Ramos (cell line): ENCODE measurements at regions not wholly inside any gene's neighbourhood (a gene's known extent, or its start where the extent isn't known, plus 50 kb on each side); places are given as distances from the start of the nearest gene placed in this dataset.
"Not testable (repeated sequence)": the region's sequence is repeated elsewhere in the genome, so short reads cannot be mapped to it uniquely, and the experiment has no call there.

Experiments used
- in situ Hi-C: fragments of 300-500 bp; cut with MboI; formaldehyde crosslinking; loops from one replicate; pipeline ENCODE4 v1.14.3; 2022; ENCODE audit warnings: low sequenced_read_pairs; ENCODE audit not compliant: unreplicated experiment

GRCh38 chr7:46279290-46279689 lies 358.2 kb upstream of the IGFBP3 start:
- in situ Hi-C loops, result no loop called here

GRCh38 chr7:46264646-46265045 lies 343.6 kb upstream of the IGFBP3 start:
- in situ Hi-C loops, result no loop called here

GRCh38 chr7:46261638-46262037 lies 340.6 kb upstream of the IGFBP3 start:
- in situ Hi-C loops, result not testable (repeated sequence)

GRCh38 chr7:46259947-46260346 lies 338.9 kb upstream of the IGFBP3 start:
- in situ Hi-C loops, result no loop called here

GRCh38 chr7:46257761-46258448 lies 336.8 kb upstream of the IGFBP3 start:
- in situ Hi-C loops, result no loop called here

GRCh38 chr7:46256870-46257661 lies 336.0 kb upstream of the IGFBP3 start:
- in situ Hi-C loops, result no loop called here

GRCh38 chr7:46253520-46253919 lies 332.4 kb upstream of the IGFBP3 start:
- in situ Hi-C loops, result no loop called here

- in situ Hi-C loops, result no loop called here
These were observed 326.6 kb upstream of the IGFBP3 start for GRCh38 chr7:46247664-46248063.

- in situ Hi-C loops, result no loop called here
These were observed 324.6 kb upstream of the IGFBP3 start for GRCh38 chr7:46245586-46246111.

- in situ Hi-C loops, result no loop called here
These were observed 323.7 kb upstream of the IGFBP3 start for GRCh38 chr7:46244757-46245156.

- in situ Hi-C loops, result no loop called here
These were observed 322.3 kb upstream of the IGFBP3 start for GRCh38 chr7:46243406-46243805.

- in situ Hi-C loops, result no loop called here
These were observed 318.8 kb upstream of the IGFBP3 start for GRCh38 chr7:46239846-46240245.

GRCh38 chr7:46237466-46237865 lies 316.4 kb upstream of the IGFBP3 start:
- in situ Hi-C loops, result no loop called here

GRCh38 chr7:46233585-46234329 lies 312.7 kb upstream of the IGFBP3 start:
- in situ Hi-C loops, result no loop called here

- in situ Hi-C loops, result no loop called here
These were observed 309.9 kb upstream of the IGFBP3 start for GRCh38 chr7:46230990-46231305.

- in situ Hi-C loops, result no loop called here
These were observed 309.4 kb upstream of the IGFBP3 start for GRCh38 chr7:46230298-46230989.

- in situ Hi-C loops, result no loop called here
These were observed 308.3 kb upstream of the IGFBP3 start for GRCh38 chr7:46229409-46229808.

- in situ Hi-C loops, result no loop called here
These were observed 305.8 kb upstream of the IGFBP3 start for GRCh38 chr7:46226860-46227259.

- in situ Hi-C loops, result no loop called here
These were observed 303.3 kb upstream of the IGFBP3 start for GRCh38 chr7:46224363-46224762.

GRCh38 chr7:46220066-46220630 lies 299.1 kb upstream of the IGFBP3 start:
- in situ Hi-C loops, result no loop called here
